Activated B cell treated with CpG ODN at 0.5 μM for 24 hours (primary cell): ENCODE measurements at regions not wholly inside any gene's neighbourhood (a gene's known extent, or its start where the extent isn't known, plus 50 kb on each side); places are given as distances from the start of the nearest gene placed in this dataset.

Experiments used
- ATAC-seq: fragments of 200-7000 bp; cut with Tn5 transposase; one replicate; pipeline ENCODE4 v1.10.0; 2021; ENCODE audit warnings: low read depth, mild to moderate bottlenecking, moderate library complexity
- CTCF ChIA-PET: fragments of 350-600 bp; sonication (Branson Sonifier 250); formaldehyde crosslinking; loops from one replicate; lab custom pipeline; 2021; ENCODE audit warnings: antibody characterized with exemption; lab: Charles Lee
- POLR2A ChIA-PET: fragments of 350-600 bp; sonication (Branson Sonifier 250); formaldehyde crosslinking; loops from one replicate; lab custom pipeline; 2021; ENCODE audit warnings: antibody characterized with exemption; lab: Charles Lee
- DNase-seq: peaks from one replicate; pipeline ENCODE4 v3.0.0; 2022
- H3K27ac Mint-ChIP-seq: one replicate; pipeline ENCODE4 v1.8.0; 2020; ENCODE audit warnings: mixed read lengths
- H3K27me3 Mint-ChIP-seq: one replicate; pipeline ENCODE4 v1.8.0; 2021; ENCODE audit warnings: mixed read lengths
- H3K36me3 Mint-ChIP-seq: one replicate; pipeline ENCODE4 v1.8.0; 2021; ENCODE audit warnings: low read depth, mixed read lengths
- H3K4me1 Mint-ChIP-seq: one replicate; pipeline ENCODE4 v1.8.0; 2021; ENCODE audit warnings: mixed read lengths
- H3K4me3 Mint-ChIP-seq: one replicate; pipeline ENCODE4 v1.8.0; 2020; ENCODE audit warnings: mild to moderate bottlenecking, mixed read lengths
- H3K9me3 Mint-ChIP-seq: one replicate; pipeline ENCODE4 v1.8.0; 2020; ENCODE audit warnings: mixed read lengths
- CTCF ChIP-seq: fragments of 200-600 bp; IDR thresholded peaks from one replicate; pipeline ENCODE4 v1.8.0; 2022; ENCODE audit warnings: antibody characterized with exemption, mild to moderate bottlenecking
- intact Hi-C: fragments of 100-400 bp; cut with micrococcal nuclease; formaldehyde crosslinking; loops from one replicate; pipeline ENCODE4 v1.15.1; 2024

- POLR2A ChIA-PET, result no interaction called here
- H3K9me3 Mint-ChIP-seq, result no peaks in the 10 kb centered on the region
- H3K4me3 Mint-ChIP-seq, result no peak overlapping the region
- intact Hi-C loops, result no loop called here
- DNase-seq (no peak), ATAC-seq (no peak)
- no peaks in the 10 kb centered on the region for H3K4me1 Mint-ChIP-seq
- H3K27ac Mint-ChIP-seq, result no peak overlapping the region
- no peaks in the 10 kb centered on the region for H3K36me3 Mint-ChIP-seq
- CTCF ChIA-PET, result no interaction called here
- H3K27me3 Mint-ChIP-seq, result peaks cover 10% of the 10 kb centered on the region
- no peak for TF ChIP-seq CTCF
Observed at GRCh38 chr10:2144584-2144983, 407.3 kb upstream of the ADARB2 start.

GRCh38 chr10:2143213-2143835, 406.0 kb upstream of the ADARB2 start:
- DNase-seq (no peak), ATAC-seq (no peak)
- Mint-ChIP-seq H3K36me3 (no peaks in the 10 kb centered on the region), H3K9me3 (no peaks in the 10 kb centered on the region), H3K27ac (no peak overlapping the region), H3K4me1 (no peaks in the 10 kb centered on the region), H3K4me3 (no peak overlapping the region), H3K27me3 (peaks cover 8% of the 10 kb centered on the region)
- CTCF ChIA-PET, result no interaction called here
- POLR2A ChIA-PET, result no interaction called here
- intact Hi-C loops, result no loop called here
- no peak for TF ChIP-seq CTCF

- ChIA-PET POLR2A (no interaction called here), CTCF (no interaction called here)
- H3K4me3 Mint-ChIP-seq, result no peak overlapping the region
- H3K9me3 Mint-ChIP-seq, result no peaks in the 10 kb centered on the region
- ATAC-seq, result no peak
- no peak for TF ChIP-seq CTCF
- no peak for DNase-seq
- H3K4me1 Mint-ChIP-seq, result no peaks in the 10 kb centered on the region
- H3K36me3 Mint-ChIP-seq, result no peaks in the 10 kb centered on the region
- intact Hi-C loops, result no loop called here
- H3K27me3 Mint-ChIP-seq, result peaks cover 4% of the 10 kb centered on the region
- no peak overlapping the region for H3K27ac Mint-ChIP-seq
Observed at GRCh38 chr10:2139746-2140145, 402.4 kb upstream of the ADARB2 start.

DNA sequence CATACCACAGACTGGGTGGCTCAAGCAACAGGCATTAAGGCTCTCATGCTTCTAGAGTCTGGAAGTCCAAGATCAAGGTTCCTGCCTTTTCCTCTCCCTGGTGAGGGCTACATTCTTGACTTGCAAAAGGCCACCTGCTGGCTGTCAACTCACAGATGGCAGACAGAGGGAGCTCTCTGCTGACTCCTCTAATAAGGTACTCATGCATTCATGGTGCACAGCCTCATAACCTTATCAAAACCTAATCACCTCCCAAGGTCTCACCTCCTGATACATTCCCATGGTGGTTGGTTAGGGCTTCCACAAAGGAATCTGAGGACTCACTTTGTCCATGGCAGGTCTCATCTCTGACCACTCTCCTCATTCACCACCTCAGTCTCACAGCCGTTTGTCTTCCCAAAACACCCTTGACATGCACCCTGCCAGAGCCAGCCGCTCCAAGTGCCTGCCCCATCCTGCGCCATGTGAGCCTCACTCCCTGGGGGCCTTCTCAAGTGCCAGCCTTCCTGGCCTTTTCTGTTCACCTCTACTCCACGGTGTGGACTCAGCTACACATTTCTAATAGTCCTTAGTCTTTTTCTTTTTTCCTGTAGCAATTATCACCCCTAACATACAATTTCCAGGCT, 400.3 kb upstream of the ADARB2 start:
- intact Hi-C loops, result no loop called here
- Mint-ChIP-seq H3K9me3 (no peaks in the 10 kb centered on the region), H3K4me1 (no peaks in the 10 kb centered on the region), H3K4me3 (no peak overlapping the region), H3K36me3 (no peaks in the 10 kb centered on the region), H3K27ac (no peak overlapping the region), H3K27me3 (peaks cover 4% of the 10 kb centered on the region)
- no peak for ATAC-seq
- no peak for DNase-seq
- ChIA-PET CTCF (interaction anchor here (1.5 kb wide), 2 partner anchors 15 to 21 kb away, joined by 4 read pairs; no protein-coding TSS in a partner anchor), POLR2A (no interaction called here)
- TF ChIP-seq CTCF, result no peak

- DNase-seq, result no peak
- ATAC-seq, result no peak
- TF ChIP-seq CTCF, result no peak
- H3K27me3 Mint-ChIP-seq, result no peaks in the 10 kb centered on the region
- ChIA-PET POLR2A (no interaction called here), CTCF (no interaction called here)
- H3K9me3 Mint-ChIP-seq, result no peaks in the 10 kb centered on the region
- no peaks in the 10 kb centered on the region for H3K4me1 Mint-ChIP-seq
- intact Hi-C loops, result no loop called here
- no peaks in the 10 kb centered on the region for H3K36me3 Mint-ChIP-seq
- H3K4me3 Mint-ChIP-seq, result no peak overlapping the region
- H3K27ac Mint-ChIP-seq, result no peak overlapping the region
Observed at GRCh38 chr10:2130705-2131305, 393.5 kb upstream of the ADARB2 start.
